ENCODE measurements at regions not wholly inside any gene's neighbourhood (a gene's known extent, or its start where the extent isn't known, plus 50 kb on each side); places are given as distances from the start of the nearest gene placed in this dataset.

DNA sequence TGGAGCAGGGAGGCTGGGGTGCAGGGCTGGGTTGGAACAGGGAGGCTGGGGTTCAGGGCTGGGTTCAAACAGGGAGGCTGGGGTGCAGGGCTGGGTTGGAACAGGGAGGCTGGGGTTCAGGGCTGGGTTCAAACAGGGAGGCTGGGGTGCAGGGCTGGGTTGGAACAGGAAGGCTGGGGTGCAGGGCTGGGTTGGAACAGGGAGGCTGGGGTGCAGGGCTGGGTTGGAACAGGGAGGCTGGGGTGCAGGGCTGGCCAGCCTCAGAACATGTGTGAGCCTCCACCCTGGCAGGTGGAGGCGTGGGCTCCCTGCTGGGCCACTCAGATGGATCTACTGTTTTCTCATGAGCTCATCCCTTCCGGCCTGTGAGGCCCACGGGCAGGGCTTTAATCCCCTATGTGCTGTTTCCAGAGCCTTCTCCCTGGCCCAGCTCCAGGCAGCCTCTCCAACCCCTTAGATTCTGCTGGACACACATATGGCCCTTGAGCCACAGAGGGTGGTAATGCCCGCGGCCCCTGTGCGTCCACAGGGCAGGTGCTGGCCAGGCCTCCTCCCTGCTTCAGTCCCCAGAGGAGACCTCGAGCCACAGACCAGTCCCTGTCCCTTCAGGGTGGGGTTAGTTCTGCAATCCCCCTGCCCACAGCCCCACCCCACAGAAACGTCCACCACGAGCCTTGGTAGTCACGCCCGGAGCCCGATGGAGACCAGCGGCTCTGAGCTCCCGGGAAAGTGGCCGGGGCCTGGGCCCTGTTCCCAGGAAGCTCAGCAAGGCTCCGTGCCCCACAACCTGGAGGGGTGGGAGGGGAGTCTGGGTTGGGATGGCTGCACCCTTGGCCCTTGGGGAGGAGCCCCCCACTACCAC, 197.9 kb downstream of the BRD1 start:
- TF ChIP-seq, protein P1, sequence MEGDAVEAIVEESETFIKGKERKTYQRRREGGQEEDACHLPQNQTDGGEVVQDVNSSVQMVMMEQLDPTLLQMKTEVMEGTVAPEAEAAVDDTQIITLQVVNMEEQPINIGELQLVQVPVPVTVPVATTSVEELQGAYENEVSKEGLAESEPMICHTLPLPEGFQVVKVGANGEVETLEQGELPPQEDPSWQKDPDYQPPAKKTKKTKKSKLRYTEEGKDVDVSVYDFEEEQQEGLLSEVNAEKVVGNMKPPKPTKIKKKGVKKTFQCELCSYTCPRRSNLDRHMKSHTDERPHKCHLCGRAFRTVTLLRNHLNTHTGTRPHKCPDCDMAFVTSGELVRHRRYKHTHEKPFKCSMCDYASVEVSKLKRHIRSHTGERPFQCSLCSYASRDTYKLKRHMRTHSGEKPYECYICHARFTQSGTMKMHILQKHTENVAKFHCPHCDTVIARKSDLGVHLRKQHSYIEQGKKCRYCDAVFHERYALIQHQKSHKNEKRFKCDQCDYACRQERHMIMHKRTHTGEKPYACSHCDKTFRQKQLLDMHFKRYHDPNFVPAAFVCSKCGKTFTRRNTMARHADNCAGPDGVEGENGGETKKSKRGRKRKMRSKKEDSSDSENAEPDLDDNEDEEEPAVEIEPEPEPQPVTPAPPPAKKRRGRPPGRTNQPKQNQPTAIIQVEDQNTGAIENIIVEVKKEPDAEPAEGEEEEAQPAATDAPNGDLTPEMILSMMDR (IDR thresholded peaks at IDR 0.05; ENCODE audit: insufficient read depth, low read length, poor library complexity, severe bottlenecking), result no peak
- no peak for TF ChIP-seq EZH2phosphoT487 (conservative IDR thresholded peaks at IDR 0.05; ENCODE audit: low read length)
